ENCODE measurements at regions not wholly inside any gene's neighbourhood (a gene's known extent, or its start where the extent isn't known, plus 50 kb on each side); places are given as distances from the start of the nearest gene placed in this dataset.

DNA sequence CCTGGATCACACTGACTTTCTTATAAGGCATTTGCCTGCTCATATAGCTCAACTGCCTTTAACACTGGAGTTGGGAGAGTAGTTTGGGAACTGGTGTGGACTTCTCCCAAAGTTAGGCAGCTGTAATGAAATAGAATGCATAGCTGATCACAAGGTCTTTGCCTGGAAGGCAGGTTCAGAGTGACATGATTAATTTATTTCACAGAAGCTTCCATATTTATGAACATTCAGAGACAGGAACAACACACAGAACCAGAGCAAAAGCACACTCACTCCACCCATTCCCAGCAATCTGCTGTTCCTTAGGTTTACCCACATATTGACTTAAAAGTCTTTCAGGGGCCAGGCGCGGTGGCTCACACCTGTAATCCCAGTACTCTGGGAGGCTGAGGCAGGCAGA is 234.2 kb downstream of the REEP3 start:
- no peak for TF ChIP-seq CTCF (IDR thresholded peaks at IDR 0.05; ENCODE audit: insufficient read depth, low read depth, low read length, missing control alignments)
- no peak overlapping the region for H3K4me3 ChIP-seq (ENCODE audit: low read depth, low read length)
- DNase-seq (ENCODE audit: low read depth), result no peak

DNA sequence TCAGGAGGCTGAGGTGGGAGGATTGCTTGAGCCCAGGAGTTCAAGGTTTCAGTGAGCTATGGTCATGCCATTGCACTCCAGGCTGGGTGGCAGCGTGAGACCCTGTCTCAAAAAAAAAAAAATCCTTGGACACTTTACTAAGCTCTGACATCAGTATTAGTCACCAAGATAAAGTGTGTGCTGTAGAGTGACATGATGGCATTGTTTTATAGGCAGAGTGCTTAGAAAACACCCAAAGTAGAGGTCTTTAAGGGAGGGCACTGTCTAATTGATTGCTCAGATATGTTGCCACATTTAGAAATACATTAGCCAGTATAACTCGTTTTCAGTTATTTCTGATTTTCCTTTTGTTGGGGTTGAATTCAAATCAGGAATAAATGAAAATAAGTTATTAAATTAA is 235.9 kb downstream of the REEP3 start:
- DNase-seq (ENCODE audit: low read depth), result no peak
- H3K4me3 ChIP-seq (ENCODE audit: low read depth, low read length), result no peak overlapping the region
- no peak for TF ChIP-seq CTCF (IDR thresholded peaks at IDR 0.05; ENCODE audit: insufficient read depth, low read depth, low read length, missing control alignments)

DNA sequence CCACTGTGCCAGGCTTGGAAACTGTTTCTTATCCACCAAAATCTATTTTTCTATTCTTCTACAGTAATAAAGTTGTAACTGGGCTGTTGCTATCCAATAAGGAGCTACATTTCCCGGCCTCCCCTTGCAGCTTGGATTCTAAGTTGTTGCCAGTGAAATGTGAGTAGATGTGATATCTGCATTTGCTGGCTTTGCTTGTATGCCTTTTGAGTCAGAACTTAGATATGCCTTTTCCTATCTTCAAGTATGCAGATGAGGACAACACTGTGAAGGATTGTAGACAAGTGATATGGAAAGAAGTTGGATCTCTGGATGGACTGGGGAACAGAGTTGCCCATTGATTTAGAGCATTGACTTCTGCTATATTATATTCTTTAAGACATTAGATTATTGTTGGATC is 236.9 kb downstream of the REEP3 start:
- no peak for DNase-seq (ENCODE audit: low read depth)
- no peak overlapping the region for H3K4me3 ChIP-seq (ENCODE audit: low read depth, low read length)
- TF ChIP-seq CTCF (IDR thresholded peaks at IDR 0.05; ENCODE audit: insufficient read depth, low read depth, low read length, missing control alignments), result no peak

DNA sequence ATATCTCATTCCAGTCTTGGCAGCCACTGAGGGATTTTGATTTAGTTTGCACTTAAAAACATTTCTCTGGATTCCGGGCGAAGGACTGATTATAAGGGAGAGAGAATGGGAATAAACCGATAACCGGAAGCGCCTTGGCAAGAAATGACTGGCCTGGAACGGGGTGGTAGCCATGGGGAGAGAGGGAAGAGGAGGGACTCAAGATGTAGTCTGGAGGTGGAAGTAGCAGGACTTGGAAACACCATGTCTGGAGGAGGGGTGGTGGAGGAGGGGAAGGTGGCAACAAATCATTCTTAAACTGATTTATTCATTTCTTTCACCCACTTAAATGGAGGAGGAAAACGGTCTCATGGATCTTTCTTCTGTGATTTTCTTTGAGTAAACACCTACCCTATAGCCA is 238.1 kb downstream of the REEP3 start:
- TF ChIP-seq CTCF (IDR thresholded peaks at IDR 0.05; ENCODE audit: insufficient read depth, low read depth, low read length, missing control alignments), result no peak
- DNase-seq (ENCODE audit: low read depth), result no peak
- H3K4me3 ChIP-seq (ENCODE audit: low read depth, low read length), result no peak overlapping the region

GRCh38 chr10:63760034-63760707 is 239.0 kb downstream of the REEP3 start:
- no peak overlapping the region for H3K4me3 ChIP-seq (ENCODE audit: low read depth, low read length)
- no peak for DNase-seq (ENCODE audit: low read depth)

DNA sequence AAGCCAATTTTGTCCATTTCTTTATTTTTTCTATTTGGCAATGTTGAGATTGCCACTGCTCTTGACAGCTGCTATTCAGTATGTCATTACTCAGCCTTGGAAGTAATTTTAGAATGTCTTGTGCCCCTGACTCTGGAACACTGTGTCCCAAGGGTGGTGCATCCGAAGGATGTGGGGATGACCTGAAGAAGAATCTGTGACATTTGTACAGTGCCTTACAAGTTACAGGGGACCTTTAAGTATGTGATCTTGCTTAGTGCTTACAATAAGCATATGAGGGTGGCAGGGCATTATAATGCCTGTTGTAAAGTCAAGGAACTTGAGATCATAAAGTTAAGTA is 239.5 kb downstream of the REEP3 start:
- DNase-seq (ENCODE audit: low read depth), result no peak
- TF ChIP-seq CTCF (IDR thresholded peaks at IDR 0.05; ENCODE audit: insufficient read depth, low read depth, low read length, missing control alignments), result no peak

More at GRCh38 chr10:63760034-63760707, 239.0 kb downstream of the REEP3 start:
- TF ChIP-seq CTCF (IDR thresholded peaks at IDR 0.05; ENCODE audit: insufficient read depth, low read depth, low read length, missing control alignments), result no peak

DNA sequence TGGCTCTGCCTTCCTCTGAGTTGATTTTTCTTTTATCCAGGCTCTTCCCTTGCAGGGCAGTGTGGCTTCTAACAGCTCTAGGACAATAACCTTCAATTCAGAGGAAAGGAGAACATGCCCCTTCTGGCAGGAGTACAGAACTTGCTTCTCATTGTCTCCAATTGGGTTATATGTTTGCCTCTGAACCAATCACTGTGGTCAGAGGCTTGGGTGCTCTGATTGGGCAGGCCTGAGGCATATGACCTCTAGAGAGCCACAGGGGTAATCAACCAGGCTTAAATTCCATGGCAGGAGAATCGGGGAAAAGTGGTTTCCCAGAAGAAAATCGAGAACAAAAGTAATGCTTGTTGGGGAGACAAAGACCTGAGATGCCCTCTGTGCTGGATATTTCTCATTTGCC is 240.0 kb downstream of the REEP3 start:
- H3K4me3 ChIP-seq (ENCODE audit: low read depth, low read length), result no peak overlapping the region
- no peak for TF ChIP-seq CTCF (IDR thresholded peaks at IDR 0.05; ENCODE audit: insufficient read depth, low read depth, low read length, missing control alignments)
- DNase-seq (ENCODE audit: low read depth), result no peak

More for the DNA sequence above, 239.5 kb downstream of the REEP3 start:
- no peak overlapping the region for H3K4me3 ChIP-seq (ENCODE audit: low read depth, low read length)
